K562 (cell line): ENCODE measurements at regions not wholly inside any gene's neighbourhood (a gene's known extent, or its start where the extent isn't known, plus 50 kb on each side); places are given as distances from the start of the nearest gene placed in this dataset.

ENCODE experiments used
- ATAC-seq: fragments of 200-7000 bp; cut with Tn5 transposase; 3 replicates; pipeline ENCODE4 v1.9.1; 2020; ENCODE audit warnings: moderate library complexity
- BruUV-seq: library from RNA; stranded (reverse); fragments of 400-500 nt; replicated peaks from 2 replicates; lab custom pipeline; 2021; lab: Mats Ljungman, UMichigan
- CTCF ChIA-PET: fragments of 300-600 bp; formaldehyde crosslinking; extraction: SDS; loops from one replicate; lab custom pipeline; 2021; ENCODE audit warnings: low intra/inter-chr PET ratio; lab: Yijun Ruan, JAX
- POLR2A ChIA-PET: fragments of 300-600, 350-650 bp; sonication (Branson Sonifier 250); formaldehyde crosslinking; extraction: SDS; loops from one replicate; lab custom pipeline; 2021; ENCODE audit warnings: antibody characterized with exemption, inconsistent platforms; lab: Yijun Ruan, JAX
- DNase-seq, 4 experiments: peaks; one replicate each; pipeline versions ENCODE4 v3.0.0 to v3.0.0-alpha.2; 2011 to 2018; ENCODE audit warnings: low spot score in 3 of 4, mixed read lengths in 3 of 4; ENCODE audit errors: extremely low read depth in 1 of 4
- FAIRE-seq: peaks from 2 replicates; lab custom pipeline; 2011; peaks lifted over from hg19 to GRCh38; lab: Jason Lieb, UNC
- H2AFZ ChIP-seq: 2 replicates; pipeline ENCODE4 v1.6.0; 2011; ENCODE audit warnings: low read depth, low read length, control low read depth, inconsistent platforms
- H3K27ac ChIP-seq: fragments of 200-600 bp; 3 replicates; pipeline ENCODE4 v1.8.0; 2011; ENCODE audit warnings: low read depth, mild to moderate bottlenecking, control low read depth, inconsistent platforms, low read length, moderate library complexity, mixed read lengths; ENCODE audit errors: extremely low read depth
- H3K27me3 ChIP-seq, 2 experiments: fragments of 300-600 bp in 1 of 2; 2 replicates in 1 of 2; 3 replicates in 1 of 2; pipeline versions ENCODE4 v1.6.0 to v1.8.0; 2011; ENCODE audit warnings: inconsistent platforms in 2 of 2, low read length in 2 of 2, mild to moderate bottlenecking in 1 of 2, mixed read lengths in 1 of 2, moderate library complexity in 1 of 2; ENCODE audit not compliant: control insufficient read depth in 2 of 2, insufficient read depth in 2 of 2
- H3K36me3 ChIP-seq: fragments of 300-600 bp; 3 replicates; pipeline ENCODE4 v1.8.0; 2011; ENCODE audit warnings: mild to moderate bottlenecking, low read length, inconsistent platforms; ENCODE audit not compliant: control insufficient read depth, insufficient read depth
- H3K4me1 ChIP-seq, 2 experiments: fragments of 200-600 bp in 1 of 2; replicated peaks in 1 of 2; 2 replicates in 1 of 2; 3 replicates in 1 of 2; pipeline versions ENCODE4 v1.5.1 to v1.8.0; 2011; ENCODE audit warnings: inconsistent platforms in 2 of 2, low read length in 2 of 2, mild to moderate bottlenecking in 1 of 2, mixed read lengths in 1 of 2, moderate library complexity in 1 of 2; ENCODE audit not compliant: control insufficient read depth in 2 of 2, insufficient read depth in 2 of 2
- H3K4me2 ChIP-seq: 2 replicates; pipeline ENCODE4 v1.6.1; 2011; ENCODE audit warnings: low read length, control low read depth, inconsistent platforms, mixed read lengths; ENCODE audit not compliant: insufficient read depth
- H3K4me3 ChIP-seq: fragments of 200-600 bp; sonication (generic), shearing (Covaris generic); 2 replicates; pipeline ENCODE4 v1.5.1; 2016; ENCODE audit warnings: control low read depth, inconsistent platforms
- H3K79me2 ChIP-seq: fragments of 200-600 bp; 3 replicates; pipeline ENCODE4 v1.8.0; 2011; ENCODE audit warnings: low read length, inconsistent platforms; ENCODE audit not compliant: control insufficient read depth, insufficient read depth
- H3K9ac ChIP-seq, 2 experiments: 2 replicates each; pipeline versions ENCODE4 v1.6.0 to v1.6.1; 2011; ENCODE audit warnings: low read depth in 2 of 2, low read length in 2 of 2, control low read depth in 1 of 2, inconsistent platforms in 1 of 2, mild to moderate bottlenecking in 1 of 2, mixed read lengths in 1 of 2; ENCODE audit not compliant: insufficient read depth in 1 of 2
- H3K9me1 ChIP-seq: one replicate; pipeline ENCODE4 v1.6.0; 2011; ENCODE audit warnings: inconsistent platforms, mild to moderate bottlenecking, low read length, moderate library complexity; ENCODE audit not compliant: control insufficient read depth, insufficient read depth
- H3K9me3 ChIP-seq: replicated peaks from 2 replicates; pipeline ENCODE4 v1.5.1; 2011; ENCODE audit warnings: low read depth, low read length, inconsistent platforms; ENCODE audit not compliant: control insufficient read depth, insufficient read depth
- H4K20me1 ChIP-seq: replicated peaks from 2 replicates; pipeline ENCODE4 v1.6.1; 2011; ENCODE audit warnings: low read length, inconsistent platforms, mixed read lengths; ENCODE audit not compliant: control insufficient read depth, insufficient read depth
- GABPA ChIP-seq: fragments of 200-800 bp; sonication (Bioruptor generic); conservative IDR thresholded peaks from 2 replicates; pipeline ENCODE4 v1.6.1; 2016; ENCODE audit warnings: low read depth, missing genetic modification characterization, missing compliant biosample characterization
- KDM1A ChIP-seq, 2 experiments: fragments of 450-650 bp; IDR thresholded peaks; 2 replicates each; pipeline ENCODE4 v1.6.1; 2016; ENCODE audit warnings: mild to moderate bottlenecking in 2 of 2
- NFXL1 ChIP-seq: fragments of 450-650 bp; formaldehyde crosslinking; IDR thresholded peaks from 2 replicates; pipeline ENCODE4 v1.4.0; 2021; ENCODE audit warnings: mild to moderate bottlenecking
- POLR2A ChIP-seq: fragments of 450-650 bp; conservative IDR thresholded peaks from 2 replicates; pipeline ENCODE4 v1.6.1; 2016
- ZNF239 ChIP-seq: fragments of 250-450 bp; sonication (Bioruptor Pico); IDR thresholded peaks from 2 replicates; pipeline ENCODE4 v1.4.0; 2020; ENCODE audit warnings: mild to moderate bottlenecking
- ZNF316 ChIP-seq: fragments of 450-650 bp; IDR thresholded peaks from 2 replicates; pipeline ENCODE4 v1.6.1; 2016
- ZNF384 ChIP-seq: IDR thresholded peaks from 2 replicates; pipeline ENCODE4 v1.6.1; 2012; ENCODE audit warnings: low read depth, low read length, improper control_type of control experiment
- WGBS: fragments of 100-300 bp; shearing (Covaris generic); methylation state at CpG from one replicate; pipeline ENCODE4 v1.1.6; 2016; ENCODE audit warnings: low coverage, mixed read lengths; ENCODE audit not compliant: insufficient coverage; ENCODE audit errors: missing lambda C conversion rate; 5-methylcytosine and 5-hydroxymethylcytosine counted together
- in situ Hi-C: fragments of 300-500 bp; cut with MboI; formaldehyde crosslinking; loops from 4 replicates; pipeline ENCODE4 v1.15.0; 2018; ENCODE audit warnings: inconsistent platforms, mixed read lengths
- intact Hi-C: fragments of 100-400 bp; cut with micrococcal nuclease; formaldehyde crosslinking; loops from 2 replicates; pipeline ENCODE4 v1.14.2; 2022
- TF ChIP-seq, protein P1 (sequence below): fragments of 450-650 bp; IDR thresholded peaks from 2 replicates; pipeline ENCODE4 v1.6.1; 2016
- TF ChIP-seq, protein P2 (sequence below): fragments of 250-450 bp; sonication (Bioruptor Pico); IDR thresholded peaks from 2 replicates; pipeline ENCODE4 v1.8.0; 2022; ENCODE audit warnings: moderate library complexity, mild to moderate bottlenecking, inconsistent platforms
- TF ChIP-seq, protein P3 (sequence below): fragments of 450-650 bp; IDR thresholded peaks from 2 replicates; pipeline ENCODE4 v1.6.1; 2018; ENCODE audit not compliant: partially characterized antibody

DNA sequence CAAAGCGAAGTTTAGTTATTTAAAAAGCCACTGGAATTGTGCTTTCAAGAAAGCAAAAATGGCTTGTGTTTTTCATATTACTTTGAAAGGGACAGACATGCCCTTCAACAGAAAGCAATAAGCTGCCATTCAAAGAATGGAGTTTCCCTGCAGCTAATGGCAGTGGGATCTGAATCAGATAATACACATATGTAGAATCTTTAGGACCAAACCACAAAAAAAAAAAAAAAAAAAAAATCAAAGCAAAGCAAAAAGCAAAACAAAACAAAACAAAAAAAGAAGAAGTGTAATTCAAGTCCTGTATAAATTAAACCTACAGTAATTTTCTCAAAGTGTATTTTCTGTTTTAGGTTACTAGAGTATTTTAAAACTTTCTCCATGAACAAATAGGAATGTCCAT lies 63.6 kb upstream of the ZNF217 start:
- intact Hi-C loops (loop anchor here (5.0 kb wide), 1 partner anchor 50 kb away; no protein-coding TSS in a partner anchor), in situ Hi-C loops (no loop called here)
- peak overlapping the region; percentile 96; the same call in 1 of the 2 replicates for H2AFZ ChIP-seq
- no peaks in the 10 kb centered on the region for H4K20me1 ChIP-seq
- WGBS: 41% methylated on average over 1 of the region's 1 CpG
- FAIRE-seq (no peak), ATAC-seq (no peak), DNase-seq (no peak)
- no peak overlapping the region for H3K4me3 ChIP-seq
- CTCF ChIA-PET: interaction anchor here (0.6 kb wide), 1 partner anchor 22 kb away, joined by 5 read pairs; no protein-coding TSS in a partner anchor
- no peak overlapping the region for H3K9ac ChIP-seq
- no peaks in the 10 kb centered on the region for H3K9me1 ChIP-seq
- no peaks in the 10 kb centered on the region for H3K27me3 ChIP-seq
- H3K79me2 ChIP-seq: no peaks in the 10 kb centered on the region
- H3K36me3 ChIP-seq: no peaks in the 10 kb centered on the region
- no peak overlapping the region for H3K27ac ChIP-seq
- POLR2A ChIA-PET: interaction anchor here (0.8 to 1.3 kb wide), 2 partner anchors 22 to 548 kb away, joined by 3 to 4 read pairs; no protein-coding TSS in a partner anchor
- H3K9me3 ChIP-seq: no peaks in the 10 kb centered on the region
- no TSS peak for BruUV-seq
- peaks cover 7 to 30% of the 10 kb centered on the region in 2 experiments for H3K4me1 ChIP-seq
- H3K4me2 ChIP-seq: no peak overlapping the region
- TF ChIP-seq, protein P1, sequence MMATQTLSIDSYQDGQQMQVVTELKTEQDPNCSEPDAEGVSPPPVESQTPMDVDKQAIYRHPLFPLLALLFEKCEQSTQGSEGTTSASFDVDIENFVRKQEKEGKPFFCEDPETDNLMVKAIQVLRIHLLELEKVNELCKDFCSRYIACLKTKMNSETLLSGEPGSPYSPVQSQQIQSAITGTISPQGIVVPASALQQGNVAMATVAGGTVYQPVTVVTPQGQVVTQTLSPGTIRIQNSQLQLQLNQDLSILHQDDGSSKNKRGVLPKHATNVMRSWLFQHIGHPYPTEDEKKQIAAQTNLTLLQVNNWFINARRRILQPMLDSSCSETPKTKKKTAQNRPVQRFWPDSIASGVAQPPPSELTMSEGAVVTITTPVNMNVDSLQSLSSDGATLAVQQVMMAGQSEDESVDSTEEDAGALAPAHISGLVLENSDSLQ: 0 out of 2 replicates have a peak, but pooled peaks have one; percentile 5
- TF ChIP-seq ZNF239 (no peak), POLR2A (no peak), ZNF316 (peak; percentile 45), KDM1A (IDR thresholded peaks at IDR 0.05) (peak in 1 of 2 experiments; percentile 24; a peak in 1 of 4 replicates), GABPA (tag) (no peak), NFXL1 (CRISPR knock-in tag) (no peak), ZNF384 (peak; percentile 63)
- TF ChIP-seq, protein P2, sequence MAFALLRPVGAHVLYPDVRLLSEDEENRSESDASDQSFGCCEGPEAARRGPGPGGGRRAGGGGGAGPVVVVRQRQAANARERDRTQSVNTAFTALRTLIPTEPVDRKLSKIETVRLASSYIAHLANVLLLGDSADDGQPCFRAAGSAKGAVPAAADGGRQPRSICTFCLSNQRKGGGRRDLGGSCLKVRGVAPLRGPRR: no peak
- TF ChIP-seq, protein P3, sequence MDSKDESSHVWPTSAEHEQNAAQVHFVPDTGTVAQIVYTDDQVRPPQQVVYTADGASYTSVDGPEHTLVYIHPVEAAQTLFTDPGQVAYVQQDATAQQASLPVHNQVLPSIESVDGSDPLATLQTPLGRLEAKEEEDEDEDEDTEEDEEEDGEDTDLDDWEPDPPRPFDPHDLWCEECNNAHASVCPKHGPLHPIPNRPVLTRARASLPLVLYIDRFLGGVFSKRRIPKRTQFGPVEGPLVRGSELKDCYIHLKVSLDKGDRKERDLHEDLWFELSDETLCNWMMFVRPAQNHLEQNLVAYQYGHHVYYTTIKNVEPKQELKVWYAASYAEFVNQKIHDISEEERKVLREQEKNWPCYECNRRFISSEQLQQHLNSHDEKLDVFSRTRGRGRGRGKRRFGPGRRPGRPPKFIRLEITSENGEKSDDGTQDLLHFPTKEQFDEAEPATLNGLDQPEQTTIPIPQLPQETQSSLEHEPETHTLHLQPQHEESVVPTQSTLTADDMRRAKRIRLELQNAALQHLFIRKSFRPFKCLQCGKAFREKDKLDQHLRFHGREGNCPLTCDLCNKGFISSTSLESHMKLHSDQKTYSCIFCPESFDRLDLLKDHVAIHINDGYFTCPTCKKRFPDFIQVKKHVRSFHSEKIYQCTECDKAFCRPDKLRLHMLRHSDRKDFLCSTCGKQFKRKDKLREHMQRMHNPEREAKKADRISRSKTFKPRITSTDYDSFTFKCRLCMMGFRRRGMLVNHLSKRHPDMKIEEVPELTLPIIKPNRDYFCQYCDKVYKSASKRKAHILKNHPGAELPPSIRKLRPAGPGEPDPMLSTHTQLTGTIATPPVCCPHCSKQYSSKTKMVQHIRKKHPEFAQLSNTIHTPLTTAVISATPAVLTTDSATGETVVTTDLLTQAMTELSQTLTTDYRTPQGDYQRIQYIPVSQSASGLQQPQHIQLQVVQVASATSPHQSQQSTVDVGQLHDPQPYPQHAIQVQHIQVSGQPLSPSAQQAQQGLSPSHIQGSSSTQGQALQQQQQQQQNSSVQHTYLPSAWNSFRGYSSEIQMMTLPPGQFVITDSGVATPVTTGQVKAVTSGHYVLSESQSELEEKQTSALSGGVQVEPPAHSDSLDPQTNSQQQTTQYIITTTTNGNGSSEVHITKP: peak; percentile 10
- TF ChIP-seq, all 486 proteins: peak for 5
